ENCODE measurements at regions not wholly inside any gene's neighbourhood (a gene's known extent, or its start where the extent isn't known, plus 50 kb on each side); places are given as distances from the start of the nearest gene placed in this dataset.
"Not testable (repeated sequence)": the region's sequence is repeated elsewhere in the genome, so short reads cannot be mapped to it uniquely, and the experiment has no call there.

DNA sequence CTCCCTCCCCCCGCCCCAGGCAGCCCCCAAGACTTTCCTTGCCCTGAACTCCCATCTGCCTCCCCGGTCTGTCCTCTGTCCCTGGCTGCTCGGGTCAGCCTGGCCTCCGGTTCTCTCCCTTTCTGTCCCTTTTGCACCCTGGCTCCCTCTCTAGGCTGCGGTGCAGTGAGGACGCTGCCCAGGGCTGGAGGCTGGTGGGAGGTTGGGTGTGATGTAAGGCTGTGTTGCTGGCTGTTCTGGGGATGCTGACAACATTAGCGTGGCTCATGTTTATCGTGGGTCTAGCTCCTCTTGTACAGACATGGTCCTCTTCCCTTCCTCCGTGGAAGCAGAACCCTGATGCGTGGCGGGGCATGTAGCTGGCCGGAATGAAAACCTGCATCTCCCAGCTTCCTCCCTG lies 357.5 kb downstream of the CNTNAP3B start:
- TF ChIP-seq, protein P1, sequence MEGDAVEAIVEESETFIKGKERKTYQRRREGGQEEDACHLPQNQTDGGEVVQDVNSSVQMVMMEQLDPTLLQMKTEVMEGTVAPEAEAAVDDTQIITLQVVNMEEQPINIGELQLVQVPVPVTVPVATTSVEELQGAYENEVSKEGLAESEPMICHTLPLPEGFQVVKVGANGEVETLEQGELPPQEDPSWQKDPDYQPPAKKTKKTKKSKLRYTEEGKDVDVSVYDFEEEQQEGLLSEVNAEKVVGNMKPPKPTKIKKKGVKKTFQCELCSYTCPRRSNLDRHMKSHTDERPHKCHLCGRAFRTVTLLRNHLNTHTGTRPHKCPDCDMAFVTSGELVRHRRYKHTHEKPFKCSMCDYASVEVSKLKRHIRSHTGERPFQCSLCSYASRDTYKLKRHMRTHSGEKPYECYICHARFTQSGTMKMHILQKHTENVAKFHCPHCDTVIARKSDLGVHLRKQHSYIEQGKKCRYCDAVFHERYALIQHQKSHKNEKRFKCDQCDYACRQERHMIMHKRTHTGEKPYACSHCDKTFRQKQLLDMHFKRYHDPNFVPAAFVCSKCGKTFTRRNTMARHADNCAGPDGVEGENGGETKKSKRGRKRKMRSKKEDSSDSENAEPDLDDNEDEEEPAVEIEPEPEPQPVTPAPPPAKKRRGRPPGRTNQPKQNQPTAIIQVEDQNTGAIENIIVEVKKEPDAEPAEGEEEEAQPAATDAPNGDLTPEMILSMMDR (IDR thresholded peaks at IDR 0.05): not testable (repeated sequence)
- TF ChIP-seq POLR2AphosphoS5, POLR2A (IDR thresholded peaks at IDR 0.05): not testable (repeated sequence)
